ENCODE measurements at regions not wholly inside any gene's neighbourhood (a gene's known extent, or its start where the extent isn't known, plus 50 kb on each side); places are given as distances from the start of the nearest gene placed in this dataset.
A peak's percentile ranks its signal among the peaks of the same experiment; 100 is the strongest.
"Not testable (repeated sequence)": the region's sequence is repeated elsewhere in the genome, so short reads cannot be mapped to it uniquely, and the experiment has no call there.

- no peak for DNase-seq
Measured at GRCh38 chr11:37967635-37968034, 1369.6 kb upstream of the RAG2 start.

GRCh38 chr11:37963440-37963839 lies 1365.4 kb upstream of the RAG2 start:
- DNase-seq, result no peak

- no peak for DNase-seq
Measured at GRCh38 chr11:37957717-37958116, 1359.7 kb upstream of the RAG2 start.

GRCh38 chr11:37951996-37952395 lies 1354.0 kb upstream of the RAG2 start:
- DNase-seq, result no peak

- peak; percentile 39 for DNase-seq
Measured at GRCh38 chr11:37948258-37948657, 1350.2 kb upstream of the RAG2 start.

- no peak for DNase-seq
Measured at GRCh38 chr11:37947821-37948220, 1349.8 kb upstream of the RAG2 start.

- DNase-seq, result peak; percentile 3
Measured at GRCh38 chr11:37946155-37946766, 1348.2 kb upstream of the RAG2 start.

GRCh38 chr11:37942081-37942480 lies 1344.0 kb upstream of the RAG2 start:
- DNase-seq, result no peak

GRCh38 chr11:37929100-37929653 lies 1331.1 kb upstream of the RAG2 start:
- no peak for DNase-seq

- no peak for DNase-seq
Measured at GRCh38 chr11:37926772-37927171, 1328.7 kb upstream of the RAG2 start.

- no peak for DNase-seq
Measured at GRCh38 chr11:37916331-37916730, 1318.3 kb upstream of the RAG2 start.

- no peak for DNase-seq
Measured at GRCh38 chr11:37914859-37915258, 1316.8 kb upstream of the RAG2 start.

- no peak for DNase-seq
Measured at GRCh38 chr11:37908219-37908548, 1310.1 kb upstream of the RAG2 start.

GRCh38 chr11:37907436-37908218 lies 1309.6 kb upstream of the RAG2 start:
- DNase-seq, result no peak

GRCh38 chr11:37905707-37906417 lies 1307.8 kb upstream of the RAG2 start:
- DNase-seq, result no peak

- peak; percentile 16 for DNase-seq
Measured at GRCh38 chr11:37896016-37896415, 1298.0 kb upstream of the RAG2 start.

GRCh38 chr11:37881741-37882140 lies 1283.7 kb upstream of the RAG2 start:
- DNase-seq, result no peak

- DNase-seq, result no peak
Measured at GRCh38 chr11:37861671-37862070, 1263.6 kb upstream of the RAG2 start.

GRCh38 chr11:37858806-37859537 lies 1260.9 kb upstream of the RAG2 start:
- not testable (repeated sequence) for DNase-seq

- no peak for DNase-seq
Measured at GRCh38 chr11:37858398-37858797, 1260.4 kb upstream of the RAG2 start.

- no peak for DNase-seq
Measured at GRCh38 chr11:37857726-37858125, 1259.7 kb upstream of the RAG2 start.

- DNase-seq, result no peak
Measured at GRCh38 chr11:37849706-37850105, 1251.7 kb upstream of the RAG2 start.

GRCh38 chr11:37843603-37844002 lies 1245.6 kb upstream of the RAG2 start:
- no peak for DNase-seq

Measured in MV-4-11 (cell line).